HL-60 (cell line): ENCODE measurements at regions not wholly inside any gene's neighbourhood (a gene's known extent, or its start where the extent isn't known, plus 50 kb on each side); places are given as distances from the start of the nearest gene placed in this dataset.

Experiments
- CTCF ChIP-seq: IDR thresholded peaks from one replicate; pipeline ENCODE4 v1.5.1; 2011; ENCODE audit warnings: low read length, control low read depth, inconsistent platforms; ENCODE audit not compliant: insufficient read depth
- GABPA ChIP-seq: IDR thresholded peaks from 2 replicates; pipeline ENCODE4 v1.6.1; 2012; ENCODE audit warnings: low read depth
- POLR2AphosphoS5 ChIP-seq: IDR thresholded peaks from 2 replicates; pipeline ENCODE4 v1.6.1; 2012; ENCODE audit warnings: low read depth
- REST ChIP-seq: IDR thresholded peaks from 2 replicates; pipeline ENCODE4 v1.6.1; 2012; ENCODE audit warnings: low read depth; ENCODE audit not compliant: insufficient replicate concordance

DNA sequence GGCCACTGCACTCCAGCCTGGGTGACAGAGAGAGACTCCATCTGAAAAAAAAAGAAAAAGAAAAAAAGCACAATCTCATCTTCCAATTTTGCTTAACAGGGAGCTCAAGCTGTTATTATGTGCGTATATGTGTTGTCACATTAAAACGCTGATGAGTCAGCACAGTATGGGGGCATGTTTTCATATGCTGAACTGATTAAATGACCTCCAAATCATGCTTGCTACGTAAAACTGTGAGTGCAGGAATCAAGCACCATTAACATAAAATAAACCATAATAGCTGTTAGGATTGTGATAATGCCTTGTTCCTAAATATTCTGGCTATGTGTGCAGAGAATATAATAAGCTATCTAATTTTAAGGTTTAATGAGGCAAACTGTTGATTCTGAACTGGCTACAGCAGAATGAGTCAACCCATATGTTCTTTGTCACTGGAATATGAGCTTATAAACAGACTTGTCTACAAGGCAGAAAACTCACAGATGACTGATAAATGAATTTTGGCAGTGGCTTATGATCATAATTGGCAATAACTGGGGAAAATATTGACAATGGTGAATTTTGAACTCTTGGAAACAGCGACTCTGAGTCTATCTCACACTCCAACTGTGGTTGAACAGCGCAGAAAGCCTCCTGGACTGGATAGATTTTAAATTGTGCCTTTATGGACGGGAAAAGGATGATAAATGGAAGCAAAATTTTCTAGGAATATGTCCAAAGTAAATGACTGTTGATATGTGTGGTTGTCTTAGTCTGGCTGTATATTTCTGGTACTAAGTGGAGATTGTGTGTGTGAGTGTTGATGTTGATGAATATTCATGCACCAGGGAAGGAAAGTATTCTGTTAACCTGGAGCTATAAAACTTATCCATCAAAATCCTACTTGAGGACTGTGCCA, 75.5 kb downstream of the VCAM1 start:
- TF ChIP-seq CTCF (no peak), POLR2AphosphoS5 (no peak), GABPA (no peak), REST (no peak)
